ENCODE measurements at regions not wholly inside any gene's neighbourhood (a gene's known extent, or its start where the extent isn't known, plus 50 kb on each side); places are given as distances from the start of the nearest gene placed in this dataset.

DNA sequence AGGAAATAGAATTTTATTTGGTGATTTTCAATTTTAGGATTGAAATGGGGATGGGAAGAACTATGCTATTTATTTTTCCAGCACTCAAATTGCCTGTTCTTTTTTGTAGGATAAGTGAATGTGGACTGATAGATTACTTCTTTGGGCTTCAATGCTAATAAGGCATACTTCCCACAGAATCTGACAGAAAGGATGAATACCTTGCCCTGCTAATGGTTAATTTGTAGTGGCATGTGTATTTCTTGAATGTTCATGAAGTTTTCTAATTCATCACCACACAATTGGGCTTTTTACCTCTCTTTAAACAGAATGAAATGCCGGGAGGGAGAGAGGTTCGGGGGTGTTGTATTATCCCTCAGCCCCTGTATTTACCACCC, 369.1 kb upstream of the ADGRL2 start:
- no peak for DNase-seq (ENCODE audit: low spot score)

GRCh38 chr1:81430955-81431623, 369.6 kb upstream of the ADGRL2 start:
- no peak for DNase-seq (ENCODE audit: low spot score)

GRCh38 chr1:81430236-81430938, 370.3 kb upstream of the ADGRL2 start:
- no peak for DNase-seq (ENCODE audit: low spot score)

DNA sequence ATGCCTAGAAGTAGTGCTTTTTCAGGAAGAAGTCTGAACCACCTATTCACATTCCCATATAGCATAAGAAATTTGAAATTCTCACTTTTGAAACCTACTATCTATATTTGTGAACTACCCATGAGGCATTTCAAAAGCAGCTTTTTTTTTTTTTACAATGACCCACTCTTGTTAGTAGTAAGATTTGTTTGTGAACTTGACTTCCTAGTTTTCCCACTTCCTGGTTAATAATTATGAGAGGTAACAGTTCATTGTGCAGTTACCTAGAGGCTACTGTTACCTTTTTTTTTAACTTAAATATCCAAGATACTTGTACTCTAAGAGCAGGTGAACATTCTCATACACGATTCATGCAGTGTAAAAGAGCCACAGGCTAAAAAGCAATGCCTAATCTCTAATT, 371.7 kb upstream of the ADGRL2 start:
- DNase-seq (ENCODE audit: low spot score), result no peak

DNA sequence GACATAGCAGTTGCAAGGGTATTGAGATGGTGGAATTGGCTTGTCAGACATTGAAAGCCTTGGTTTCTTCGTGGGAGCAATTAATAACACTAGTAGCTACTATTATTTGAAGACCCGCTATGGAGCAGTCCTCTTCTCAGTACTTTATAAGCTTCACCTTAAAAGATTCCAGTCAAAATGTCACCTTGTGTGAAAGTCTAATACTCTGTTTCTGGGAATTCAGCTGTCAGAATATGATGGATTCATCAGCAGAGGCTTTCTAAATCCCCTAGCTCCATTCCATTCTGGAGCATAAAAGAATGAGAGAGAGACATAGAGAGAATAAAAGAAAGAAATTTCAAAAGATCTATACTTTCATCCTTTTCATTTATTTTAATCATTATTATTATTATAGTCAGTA, 375.9 kb upstream of the ADGRL2 start:
- no peak for DNase-seq (ENCODE audit: low spot score)

DNA sequence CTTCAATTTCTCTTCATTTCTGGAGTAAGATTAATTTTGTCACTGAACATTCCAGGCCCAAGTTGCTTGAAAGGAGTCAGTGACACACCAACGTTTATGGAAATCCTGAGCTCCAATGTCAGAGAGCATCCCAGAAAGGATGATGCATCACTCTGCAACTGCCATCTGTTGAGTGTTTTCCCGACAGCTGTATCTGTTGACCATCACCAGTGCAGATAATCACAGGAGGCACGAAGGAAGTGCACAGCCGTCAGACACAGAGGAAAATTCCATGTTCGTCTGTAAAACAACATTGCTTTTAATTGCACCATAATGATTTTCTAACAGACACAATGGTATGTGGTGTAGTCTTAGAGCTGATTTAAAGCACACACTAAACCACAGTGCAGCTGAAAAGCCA, 376.7 kb upstream of the ADGRL2 start:
- DNase-seq (ENCODE audit: low spot score), result no peak

DNA sequence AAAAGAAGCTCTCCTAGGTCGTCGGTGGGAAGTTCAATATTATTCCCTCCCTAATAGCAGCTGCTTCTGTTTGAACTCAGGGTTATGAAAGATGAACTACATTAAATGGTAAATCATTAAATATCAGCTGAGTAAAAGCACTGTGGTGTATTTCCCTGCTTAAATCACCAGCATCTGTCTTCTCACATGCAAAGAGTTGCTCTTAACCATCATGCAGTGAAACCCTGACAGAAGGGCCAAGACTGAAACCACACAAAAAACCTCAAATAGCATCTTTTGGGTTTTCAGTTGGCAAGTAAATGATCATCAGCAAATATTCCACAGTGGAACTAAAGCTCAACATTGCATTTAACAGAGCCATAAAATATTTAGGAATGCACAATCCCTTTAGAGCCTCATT, 380.0 kb upstream of the ADGRL2 start:
- no peak for DNase-seq (ENCODE audit: low spot score)

DNA sequence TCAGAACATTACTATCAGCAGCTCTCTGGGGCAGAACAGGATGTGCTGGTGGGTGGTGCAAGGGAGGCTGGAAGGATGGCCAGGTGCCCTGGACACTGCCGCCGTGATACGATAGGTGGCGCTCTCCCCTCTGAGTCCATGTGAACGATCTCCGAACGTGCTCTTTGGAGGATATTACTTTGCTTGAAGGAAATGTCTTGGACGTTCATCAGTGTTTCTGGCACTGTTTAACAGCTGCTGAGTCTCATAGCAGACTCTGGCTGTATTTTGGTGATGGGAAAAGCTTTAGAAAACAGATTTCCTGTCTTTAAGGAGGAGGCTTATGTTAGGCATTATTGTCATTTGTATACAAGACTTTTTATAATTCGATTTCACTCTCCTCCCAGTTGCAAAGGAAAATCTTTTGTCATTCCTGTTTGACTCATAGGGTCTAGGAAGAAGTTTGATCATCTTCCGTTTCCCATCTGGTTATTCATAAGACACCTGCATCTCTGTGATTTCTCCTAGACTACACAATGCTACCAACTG, 386.2 kb upstream of the ADGRL2 start:
- DNase-seq (ENCODE audit: low spot score), result peak; percentile 26

DNA sequence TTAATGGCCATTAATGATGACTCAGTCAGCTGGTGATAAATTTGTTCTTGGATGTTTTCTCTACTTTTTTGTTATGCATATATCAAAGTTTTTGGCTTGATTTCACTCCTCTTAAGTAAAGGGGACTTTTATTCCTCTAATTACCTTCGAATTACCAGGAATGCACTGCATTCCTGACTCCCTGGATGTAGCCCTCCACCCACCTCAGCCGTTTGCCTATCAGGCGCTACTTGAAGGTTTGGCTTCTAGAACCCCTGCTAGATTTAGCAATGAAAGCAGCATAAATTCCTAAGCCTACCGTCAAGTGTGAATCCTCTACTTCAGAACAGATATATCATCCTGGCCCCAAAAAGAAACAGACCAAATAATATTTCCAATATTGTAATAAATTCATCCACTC, 387.8 kb upstream of the ADGRL2 start:
- no peak for DNase-seq (ENCODE audit: low spot score)

DNA sequence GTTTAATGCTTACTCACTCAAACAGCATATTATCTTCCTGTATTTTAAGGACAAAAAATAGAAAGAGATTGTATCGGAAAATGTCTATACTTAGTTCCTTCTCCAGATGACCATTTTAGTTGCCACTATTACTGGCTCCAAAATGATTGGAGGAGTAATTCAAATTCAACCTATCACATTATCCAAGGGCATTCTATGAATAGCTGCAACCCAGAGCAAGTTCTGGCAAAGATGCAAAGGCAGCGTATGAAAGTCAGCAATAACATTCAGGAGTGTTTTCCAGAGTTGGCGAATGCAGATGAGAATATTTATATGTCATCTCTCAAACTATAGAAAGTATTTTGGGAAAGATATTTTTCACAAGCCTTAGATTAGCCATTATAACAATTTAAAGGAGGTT, 389.8 kb upstream of the ADGRL2 start:
- no peak for DNase-seq (ENCODE audit: low spot score)

DNA sequence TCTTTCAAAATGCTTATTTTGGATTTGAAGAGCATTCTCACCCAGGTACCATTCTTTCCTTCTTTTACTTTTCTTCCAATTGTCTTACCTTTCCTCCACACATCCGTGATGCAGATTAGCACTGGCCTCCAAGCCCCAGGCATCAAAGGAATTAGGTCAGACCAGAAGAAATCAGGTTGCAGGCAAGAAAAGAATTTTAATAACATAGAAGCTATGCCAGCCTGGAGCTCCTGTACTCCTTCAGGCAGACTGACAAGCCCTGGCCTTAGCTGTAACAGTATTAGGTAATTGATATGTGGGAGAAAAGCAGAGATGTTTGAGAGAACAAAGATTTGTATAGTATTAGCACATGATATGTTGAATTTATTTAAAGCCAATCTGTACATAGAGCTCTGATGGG, 390.4 kb upstream of the ADGRL2 start:
- DNase-seq (ENCODE audit: low spot score), result no peak

DNA sequence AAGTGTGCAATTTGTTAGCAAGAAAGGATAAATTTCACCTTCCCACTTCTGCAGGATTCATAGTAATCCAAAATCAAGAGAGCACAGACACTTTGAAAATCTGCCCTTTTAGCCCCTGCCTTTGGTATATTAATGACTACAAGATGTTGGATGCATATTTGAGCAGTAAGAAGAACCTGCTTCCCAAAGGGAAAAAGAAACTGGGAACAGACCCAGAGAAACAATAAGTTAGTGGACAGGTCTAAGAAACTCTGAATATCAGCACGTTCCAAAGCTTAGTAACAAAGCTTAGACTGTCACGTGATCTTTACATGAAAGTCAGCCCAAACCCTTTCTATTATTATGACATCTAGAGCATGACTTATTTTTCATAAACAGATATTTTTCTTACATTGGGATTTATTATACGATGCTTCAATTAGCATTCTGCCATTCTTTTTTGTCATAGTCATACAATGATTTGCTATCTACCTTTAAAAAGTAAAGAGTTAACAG, 390.9 kb upstream of the ADGRL2 start:
- no peak for DNase-seq (ENCODE audit: low spot score)

DNA sequence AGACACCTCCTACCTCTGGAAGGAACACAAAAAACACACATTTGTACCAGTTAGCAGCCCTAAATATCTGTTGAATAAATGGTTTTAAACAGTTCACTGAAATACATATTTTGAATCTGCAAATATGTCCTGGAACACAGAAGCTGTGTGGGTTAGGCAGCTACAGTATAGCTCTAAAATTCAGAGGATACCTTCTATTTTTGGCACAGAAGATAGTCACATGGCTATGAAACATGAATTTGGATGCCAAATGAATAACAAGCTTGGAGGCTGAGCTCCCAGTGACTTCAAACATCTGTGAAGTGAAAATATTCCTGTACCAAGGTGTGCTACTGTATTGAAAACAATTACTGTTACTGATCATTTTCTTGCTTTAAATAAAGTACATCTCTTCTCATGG, 391.5 kb upstream of the ADGRL2 start:
- DNase-seq (ENCODE audit: low spot score), result no peak

GRCh38 chr1:81408419-81408818, 392.3 kb upstream of the ADGRL2 start:
- DNase-seq (ENCODE audit: low spot score), result no peak

GRCh38 chr1:81407000-81407821, 393.5 kb upstream of the ADGRL2 start:
- DNase-seq (ENCODE audit: low spot score), result no peak

DNA sequence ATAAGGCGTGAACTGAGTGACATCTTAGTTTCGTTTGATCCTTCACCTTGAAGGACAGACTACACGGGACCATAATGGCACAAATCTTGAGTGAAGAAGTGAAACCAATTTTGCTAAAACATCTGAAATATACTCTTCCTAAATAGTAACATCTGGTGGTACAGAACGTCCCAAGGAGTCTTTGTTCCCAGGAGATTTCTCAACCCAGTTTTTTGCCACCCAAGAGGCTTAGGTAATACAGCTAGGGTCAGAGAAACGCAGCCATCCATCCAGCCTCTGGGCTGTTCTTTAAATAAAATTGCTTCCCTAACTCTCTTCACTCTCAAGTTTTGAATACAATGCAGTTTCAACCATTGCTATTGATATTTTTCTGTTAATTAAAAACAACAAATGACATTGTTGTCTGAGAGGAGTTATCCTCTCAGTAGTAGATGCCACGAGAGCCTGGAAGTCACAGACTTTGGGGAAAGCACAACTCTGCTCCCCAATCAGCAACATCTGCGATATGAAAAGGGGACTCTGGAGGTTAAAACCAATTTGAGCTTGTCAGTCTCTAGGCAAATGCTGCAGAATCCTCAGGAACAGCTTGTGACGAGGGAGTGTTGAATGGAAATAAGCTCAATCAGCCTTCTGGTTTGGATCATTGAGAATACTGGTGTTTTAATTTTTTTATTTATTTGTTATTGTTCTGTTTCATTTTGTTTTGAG, 394.3 kb upstream of the ADGRL2 start:
- DNase-seq (ENCODE audit: low spot score), result no peak

GRCh38 chr1:81398041-81398440, 402.7 kb upstream of the ADGRL2 start:
- no peak for DNase-seq (ENCODE audit: low spot score)

- DNase-seq (ENCODE audit: low spot score), result no peak
These were observed 408.1 kb upstream of the ADGRL2 start for GRCh38 chr1:81392526-81393226.

DNA sequence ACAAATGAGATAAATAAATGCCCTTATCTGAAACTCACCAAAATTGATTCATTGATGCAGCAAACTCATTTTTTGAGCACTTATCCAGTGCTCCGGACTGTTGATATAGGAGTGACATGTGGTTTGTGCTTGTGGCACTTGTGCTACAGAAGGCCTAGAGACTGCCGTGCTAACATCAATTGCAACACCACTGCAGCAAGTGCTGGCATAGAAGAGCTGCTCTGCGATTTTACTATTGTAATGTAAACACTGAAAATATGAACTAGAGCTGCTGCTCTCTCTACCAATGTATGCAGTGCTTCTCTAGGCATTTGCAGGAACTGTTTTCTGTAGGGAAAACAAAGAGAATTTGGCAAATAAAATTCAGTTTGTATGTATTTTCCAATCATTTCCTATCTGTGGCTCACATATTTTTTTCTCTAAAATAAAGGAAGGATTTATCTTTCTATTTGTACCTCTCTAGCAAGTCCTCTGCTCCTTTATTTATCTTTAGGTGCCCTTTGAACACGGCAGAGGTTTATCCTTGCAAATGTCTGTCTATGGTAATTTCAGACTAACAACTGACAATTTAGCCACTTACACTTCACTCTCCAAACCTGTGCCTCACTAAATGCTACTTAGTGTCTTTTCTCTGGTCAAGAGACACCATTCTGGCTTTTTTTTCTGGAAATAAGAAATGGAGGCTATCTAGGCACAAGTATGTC, 409.5 kb upstream of the ADGRL2 start:
- DNase-seq (ENCODE audit: low spot score), result no peak

GRCh38 chr1:81388435-81388834, 412.3 kb upstream of the ADGRL2 start:
- DNase-seq (ENCODE audit: low spot score), result no peak

DNA sequence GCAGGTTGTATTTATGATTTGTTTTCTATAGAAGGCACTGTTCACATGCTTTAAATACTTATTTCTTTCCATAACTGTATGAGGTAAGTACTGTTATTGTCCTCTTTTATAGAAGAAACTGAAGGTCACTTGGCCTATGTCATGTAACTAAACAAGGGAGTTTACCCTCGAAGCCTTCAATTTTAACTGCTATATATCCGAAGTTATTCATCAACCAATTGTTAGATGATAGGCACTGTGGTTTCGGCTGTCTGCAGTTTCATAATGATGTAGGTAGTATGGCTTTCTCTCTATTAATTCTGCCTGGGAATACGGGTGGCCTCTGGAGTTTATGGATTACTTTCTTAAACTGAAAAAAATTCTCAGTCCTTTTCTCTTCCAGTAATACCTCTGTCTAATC, 413.3 kb upstream of the ADGRL2 start:
- DNase-seq (ENCODE audit: low spot score), result no peak

Measured in activated CD4-positive, alpha-beta T cell treated with anti-CD3 and anti-CD28 coated beads, Interleukin-2, Interleukin-4, amounts not matched to agents 100 ng/mL and 50 ng/mL, durations not matched to agents 16 hours and 8 hours (primary cell).